DND-41 (cell line): ENCODE measurements at regions not wholly inside any gene's neighbourhood (a gene's known extent, or its start where the extent isn't known, plus 50 kb on each side); places are given as distances from the start of the nearest gene placed in this dataset.

Experiments
- CTCF ChIP-seq: IDR thresholded peaks from 2 replicates; pipeline ENCODE4 v1.5.1; 2012; ENCODE audit warnings: borderline replicate concordance, low read length, moderate library complexity, mild to moderate bottlenecking; ENCODE audit not compliant: poor library complexity, severe bottlenecking; ENCODE audit errors: extremely low read depth
- EZH2 ChIP-seq: IDR thresholded peaks from 3 replicates; pipeline ENCODE4 v1.6.1; 2012; ENCODE audit warnings: borderline replicate concordance, low read depth, mild to moderate bottlenecking, moderate library complexity, low read length, inconsistent platforms; ENCODE audit not compliant: severe bottlenecking

GRCh38 chr2:189382668-189383067 is 58.6 kb upstream of the WDR75 start:
- no peak for TF ChIP-seq CTCF
- no peak for TF ChIP-seq EZH2
